Caco-2 (cell line): ENCODE measurements at regions not wholly inside any gene's neighbourhood (a gene's known extent, or its start where the extent isn't known, plus 50 kb on each side); places are given as distances from the start of the nearest gene placed in this dataset.

Experiments used
- BruUV-seq: library from RNA; stranded (reverse); fragments of 400-500 nt; replicated peaks from 2 replicates; lab custom pipeline; 2021; lab: Mats Ljungman, UMichigan
- CTCF ChIA-PET: fragments of 300-600 bp; sonication (Branson Sonifier 250); formaldehyde crosslinking; loops from one replicate; lab custom pipeline; 2022; ENCODE audit warnings: antibody characterized with exemption; lab: Charles Lee
- POLR2A ChIA-PET: fragments of 300-600 bp; sonication (Branson Sonifier 250); formaldehyde crosslinking; loops from one replicate; lab custom pipeline; 2022; ENCODE audit warnings: antibody characterized with exemption; lab: Charles Lee
- DNase-seq, 2 experiments: peaks; one replicate each; pipeline versions ENCODE4 v3.0.0 to v3.0.0-alpha.2; 2020 to 2022
- H3K27me3 ChIP-seq: replicated peaks from 2 replicates; pipeline ENCODE4 v1.6.0; 2011; ENCODE audit warnings: low read length; ENCODE audit not compliant: control insufficient read depth, insufficient read depth
- H3K36me3 ChIP-seq: 2 replicates; pipeline ENCODE4 v1.5.1; 2011; ENCODE audit warnings: low read length; ENCODE audit not compliant: control insufficient read depth, insufficient read depth
- H3K4me1 ChIP-seq: fragments of 250-450 bp; sonication (Bioruptor Pico); 2 replicates; pipeline ENCODE4 v1.5.1; 2020; ENCODE audit warnings: mild to moderate bottlenecking
- H3K4me3 ChIP-seq: 2 replicates; pipeline ENCODE4 v1.5.1; 2011; ENCODE audit warnings: low read depth, mild to moderate bottlenecking, control low read depth, low read length
- H3K9me3 ChIP-seq: fragments of 250-450 bp; sonication (Bioruptor Pico); 2 replicates; pipeline ENCODE4 v1.5.1; 2020; ENCODE audit warnings: mild to moderate bottlenecking, moderate library complexity
- H3K27ac Mint-ChIP-seq: one replicate; pipeline ENCODE4 v1.8.0; 2022; ENCODE audit warnings: mixed read lengths; ENCODE audit not compliant: unreplicated experiment
- H3K27me3 Mint-ChIP-seq: one replicate; pipeline ENCODE4 v1.8.0; 2022; ENCODE audit warnings: mixed read lengths; ENCODE audit not compliant: insufficient read depth, unreplicated experiment
- H3K36me3 Mint-ChIP-seq: one replicate; pipeline ENCODE4 v1.8.0; 2022; ENCODE audit warnings: mild to moderate bottlenecking, mixed read lengths; ENCODE audit not compliant: insufficient read depth, unreplicated experiment
- H3K4me1 Mint-ChIP-seq: one replicate; pipeline ENCODE4 v1.8.0; 2022; ENCODE audit warnings: low read depth, mixed read lengths; ENCODE audit not compliant: unreplicated experiment
- H3K4me3 Mint-ChIP-seq: one replicate; pipeline ENCODE4 v1.8.0; 2022; ENCODE audit warnings: mild to moderate bottlenecking, moderate library complexity, mixed read lengths; ENCODE audit not compliant: unreplicated experiment
- H3K9me3 Mint-ChIP-seq: one replicate; pipeline ENCODE4 v1.8.0; 2022; ENCODE audit warnings: mixed read lengths; ENCODE audit not compliant: unreplicated experiment
- CTCF ChIP-seq, 2 experiments: fragments of 200-600 bp in 1 of 2; IDR thresholded peaks; 1 replicate in 1 of 2; 2 replicates in 1 of 2; pipeline versions ENCODE4 v1.5.1 to v1.8.0; 2011 to 2022; ENCODE audit warnings: antibody characterized with exemption in 1 of 2, control low read depth in 1 of 2, inconsistent platforms in 1 of 2, low read depth in 1 of 2, low read length in 1 of 2, mild to moderate bottlenecking in 1 of 2, moderate library complexity in 1 of 2; ENCODE audit not compliant: insufficient read depth in 1 of 2, severe bottlenecking in 1 of 2, unreplicated experiment in 1 of 2
- intact Hi-C: fragments of 100-400 bp; cut with micrococcal nuclease; formaldehyde crosslinking; loops from one replicate; pipeline ENCODE4 v1.10.0; 2022; ENCODE audit not compliant: unreplicated experiment

DNA sequence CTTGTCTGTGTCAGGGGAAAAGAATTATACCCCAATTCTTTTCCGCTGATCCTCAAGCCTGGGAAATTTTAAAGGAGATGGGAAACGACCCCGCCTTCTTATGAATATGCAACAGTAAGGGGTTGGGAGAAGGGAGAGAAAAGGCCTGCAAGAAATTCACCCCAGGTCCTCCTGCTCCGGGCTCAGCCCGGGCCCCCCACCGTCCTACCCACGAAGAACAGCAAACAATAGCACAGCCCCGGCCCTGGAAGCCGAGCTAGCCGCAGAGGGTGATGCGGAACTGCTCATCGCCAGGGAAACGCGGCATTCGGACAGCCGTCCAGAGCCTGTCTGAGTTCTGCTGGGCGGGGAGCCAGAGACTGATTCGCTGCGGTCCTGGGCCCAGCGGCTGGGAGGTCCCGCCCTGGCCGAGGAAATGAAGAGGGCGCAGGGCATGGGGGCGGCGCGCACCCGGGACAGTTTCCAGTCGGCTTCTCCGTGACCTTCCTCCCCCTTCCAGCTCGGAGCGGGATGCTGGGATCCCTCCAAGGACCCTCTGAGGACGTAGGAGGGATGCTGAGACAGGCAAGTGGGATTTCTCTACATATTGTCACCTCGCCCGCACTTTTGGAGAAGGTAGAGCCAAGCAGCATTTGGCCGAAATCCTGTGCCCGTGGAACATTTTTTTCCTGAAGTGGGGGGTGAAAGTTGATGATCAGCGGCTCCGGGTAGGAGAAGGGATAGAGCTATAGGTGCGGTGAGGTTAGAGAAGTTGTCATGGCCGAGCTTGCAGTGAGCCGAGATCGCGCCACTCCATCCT lies 82.3 kb upstream of the C1QTNF9B start:
- Histone ChIP-seq H3K4me3 (peak overlapping the region; percentile 59), H3K27me3 (no peaks in the 10 kb centered on the region), H3K36me3 (no peaks in the 10 kb centered on the region), H3K4me1 (no peaks in the 10 kb centered on the region), H3K9me3 (no peaks in the 10 kb centered on the region)
- Mint-ChIP-seq H3K27ac (peak overlapping the region; percentile 88), H3K4me1 (peaks cover 15% of the 10 kb centered on the region), H3K36me3 (peaks cover 9% of the 10 kb centered on the region), H3K4me3 (peak overlapping the region; percentile 91), H3K27me3 (no peaks in the 10 kb centered on the region), H3K9me3 (no peaks in the 10 kb centered on the region)
- peak; percentile 67 to 75 for DNase-seq
- intact Hi-C loops, result loop anchor here (1.0 kb wide), 2 partner anchors 10 to 29 kb away; no protein-coding TSS in a partner anchor
- CTCF ChIA-PET, result interaction anchor here (0.9 kb wide), 1 partner anchor 19 kb away, joined by 3 read pairs; no protein-coding TSS in a partner anchor
- TF ChIP-seq CTCF (IDR thresholded peaks at IDR 0.05; ENCODE audit: insufficient read depth in 1 of 2, low read depth in 1 of 2, low read length in 1 of 2, severe bottlenecking in 1 of 2, unreplicated experiment in 1 of 2), result no peak
- POLR2A ChIA-PET, result no interaction called here
- no TSS peak for BruUV-seq

GRCh38 chr13:23980160-23980551 lies 82.9 kb upstream of the C1QTNF9B start:
- H3K4me3 Mint-ChIP-seq, result peak overlapping the region; percentile 91
- no peaks in the 10 kb centered on the region for H3K27me3 Mint-ChIP-seq
- intact Hi-C loops, result no loop called here

GRCh38 chr13:23983671-23984070 lies 86.4 kb upstream of the C1QTNF9B start:
- no TSS peak for BruUV-seq
- ChIA-PET POLR2A (no interaction called here), CTCF (no interaction called here)
- Mint-ChIP-seq H3K36me3 (peaks cover 9% of the 10 kb centered on the region), H3K9me3 (no peaks in the 10 kb centered on the region), H3K27me3 (no peaks in the 10 kb centered on the region), H3K4me3 (no peak overlapping the region), H3K27ac (no peak overlapping the region), H3K4me1 (peaks cover 15% of the 10 kb centered on the region)
- TF ChIP-seq CTCF (IDR thresholded peaks at IDR 0.05; ENCODE audit: insufficient read depth in 1 of 2, low read depth in 1 of 2, low read length in 1 of 2, severe bottlenecking in 1 of 2, unreplicated experiment in 1 of 2), result no peak
- no peaks in the 10 kb centered on the region for H3K27me3 ChIP-seq
- intact Hi-C loops, result no loop called here
- H3K9me3 ChIP-seq, result no peaks in the 10 kb centered on the region
- H3K4me1 ChIP-seq, result peaks cover 3% of the 10 kb centered on the region; the same call in 1 of the 2 replicates
- no peak overlapping the region for H3K4me3 ChIP-seq
- H3K36me3 ChIP-seq, result 0 out of 2 replicates have a peak, but pooled peaks cover 2% of the 10 kb centered on the region
- DNase-seq, result no peak

More at GRCh38 chr13:23980160-23980551, 82.9 kb upstream of the C1QTNF9B start:
- no TSS peak for BruUV-seq
- Mint-ChIP-seq H3K4me1 (peaks cover 15% of the 10 kb centered on the region), H3K27ac (peak overlapping the region; percentile 88), H3K9me3 (no peaks in the 10 kb centered on the region), H3K36me3 (peaks cover 9% of the 10 kb centered on the region)
- Histone ChIP-seq H3K27me3 (no peaks in the 10 kb centered on the region), H3K36me3 (0 out of 2 replicates have a peak, but pooled peaks cover under 1% of the 10 kb centered on the region), H3K4me1 (no peaks in the 10 kb centered on the region), H3K9me3 (no peaks in the 10 kb centered on the region), H3K4me3 (peak overlapping the region; percentile 59)
- ChIA-PET POLR2A (no interaction called here), CTCF (interaction anchor here (0.9 kb wide), 1 partner anchor 20 kb away, joined by 3 read pairs; no protein-coding TSS in a partner anchor)
- no peak for TF ChIP-seq CTCF (IDR thresholded peaks at IDR 0.05; ENCODE audit: insufficient read depth in 1 of 2, low read depth in 1 of 2, low read length in 1 of 2, severe bottlenecking in 1 of 2, unreplicated experiment in 1 of 2)
- DNase-seq, result peak; percentile 78 to 93
